Endodermal cell (in vitro differentiated cells): ENCODE measurements at regions not wholly inside any gene's neighbourhood (a gene's known extent, or its start where the extent isn't known, plus 50 kb on each side); places are given as distances from the start of the nearest gene placed in this dataset.

Source experiments
- DNase-seq: peaks from one replicate; pipeline ENCODE4 v3.0.0-alpha.2; 2017
- H3K27ac ChIP-seq: 2 replicates; pipeline ENCODE4 v1.5.1; 2013; ENCODE audit warnings: mild to moderate bottlenecking, low read depth, low read length, moderate library complexity
- H3K27me3 ChIP-seq: 2 replicates; pipeline ENCODE4 v1.6.1; 2013; ENCODE audit warnings: mild to moderate bottlenecking, low read length, moderate library complexity; ENCODE audit not compliant: insufficient read depth, control insufficient read depth, poor library complexity, severe bottlenecking
- H3K36me3 ChIP-seq: 2 replicates; pipeline ENCODE4 v1.7.0; 2013; ENCODE audit warnings: mild to moderate bottlenecking, low read length, moderate library complexity; ENCODE audit not compliant: control insufficient read depth, insufficient read depth
- H3K4me1 ChIP-seq: one replicate; pipeline ENCODE4 v1.7.0; 2013; ENCODE audit warnings: low read length; ENCODE audit not compliant: control insufficient read depth, insufficient read depth
- H3K4me3 ChIP-seq: 2 replicates; pipeline ENCODE4 v1.5.1; 2013; ENCODE audit warnings: mild to moderate bottlenecking, low read length, moderate library complexity
- H3K9ac ChIP-seq: 2 replicates; pipeline ENCODE4 v1.6.1; 2013; ENCODE audit warnings: mild to moderate bottlenecking, low read length, moderate library complexity; ENCODE audit not compliant: poor library complexity, severe bottlenecking; ENCODE audit errors: extremely low read depth
- H3K9me3 ChIP-seq: 2 replicates; pipeline ENCODE4 v1.6.1; 2013; ENCODE audit warnings: mild to moderate bottlenecking, low read length, moderate library complexity; ENCODE audit not compliant: control insufficient read depth
- H3K27ac Mint-ChIP-seq: 2 replicates; pipeline ENCODE4 v1.8.0; 2020; ENCODE audit warnings: mixed read lengths
- H3K27me3 Mint-ChIP-seq: 2 replicates; pipeline ENCODE4 v1.8.0; 2021; ENCODE audit warnings: mild to moderate bottlenecking, mixed read lengths; ENCODE audit not compliant: insufficient read depth
- H3K36me3 Mint-ChIP-seq: 2 replicates; pipeline ENCODE4 v1.8.0; 2020; ENCODE audit warnings: low read depth, mixed read lengths
- H3K4me1 Mint-ChIP-seq: 2 replicates; pipeline ENCODE4 v1.8.0; 2020; ENCODE audit warnings: mixed read lengths
- H3K4me3 Mint-ChIP-seq: 2 replicates; pipeline ENCODE4 v1.8.0; 2020; ENCODE audit warnings: mild to moderate bottlenecking, moderate library complexity, mixed read lengths
- H3K9me3 Mint-ChIP-seq: 2 replicates; pipeline ENCODE4 v1.8.0; 2020; ENCODE audit warnings: mild to moderate bottlenecking, mixed read lengths
- WGBS, 2 experiments: methylation state at CpG; one replicate each; pipeline versions ENCODE4 v1.1.5 to v1.1.7; 2013; ENCODE audit warnings: missing lambda C conversion rate in 2 of 2, mixed read lengths in 1 of 2; ENCODE audit not compliant: insufficient coverage in 1 of 2, insufficient read length in 1 of 2; 5-methylcytosine and 5-hydroxymethylcytosine counted together
- TF ChIP-seq, protein P1 (sequence below): fragments of 200-600 bp; sonication (generic); conservative IDR thresholded peaks from 2 replicates; pipeline ENCODE4 v1.5.0; 2021; ENCODE audit warnings: antibody characterized with exemption, mild to moderate bottlenecking

- DNase-seq, result no peak
- peaks cover 25% of the 10 kb centered on the region for H3K9me3 Mint-ChIP-seq
- no peak overlapping the region for H3K4me3 ChIP-seq
- H3K27me3 ChIP-seq, result no peaks in the 10 kb centered on the region
- no peaks in the 10 kb centered on the region for H3K36me3 ChIP-seq
- H3K9me3 ChIP-seq, result peaks cover 30% of the 10 kb centered on the region
- WGBS, 2 experiments, result 71 to 85% methylated on average over 3 to 9 of the region's 9 CpGs
- no peak overlapping the region for H3K4me3 Mint-ChIP-seq
- no peak overlapping the region for H3K27ac Mint-ChIP-seq
- TF ChIP-seq, protein P1, sequence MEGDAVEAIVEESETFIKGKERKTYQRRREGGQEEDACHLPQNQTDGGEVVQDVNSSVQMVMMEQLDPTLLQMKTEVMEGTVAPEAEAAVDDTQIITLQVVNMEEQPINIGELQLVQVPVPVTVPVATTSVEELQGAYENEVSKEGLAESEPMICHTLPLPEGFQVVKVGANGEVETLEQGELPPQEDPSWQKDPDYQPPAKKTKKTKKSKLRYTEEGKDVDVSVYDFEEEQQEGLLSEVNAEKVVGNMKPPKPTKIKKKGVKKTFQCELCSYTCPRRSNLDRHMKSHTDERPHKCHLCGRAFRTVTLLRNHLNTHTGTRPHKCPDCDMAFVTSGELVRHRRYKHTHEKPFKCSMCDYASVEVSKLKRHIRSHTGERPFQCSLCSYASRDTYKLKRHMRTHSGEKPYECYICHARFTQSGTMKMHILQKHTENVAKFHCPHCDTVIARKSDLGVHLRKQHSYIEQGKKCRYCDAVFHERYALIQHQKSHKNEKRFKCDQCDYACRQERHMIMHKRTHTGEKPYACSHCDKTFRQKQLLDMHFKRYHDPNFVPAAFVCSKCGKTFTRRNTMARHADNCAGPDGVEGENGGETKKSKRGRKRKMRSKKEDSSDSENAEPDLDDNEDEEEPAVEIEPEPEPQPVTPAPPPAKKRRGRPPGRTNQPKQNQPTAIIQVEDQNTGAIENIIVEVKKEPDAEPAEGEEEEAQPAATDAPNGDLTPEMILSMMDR, result no peak
- H3K4me1 ChIP-seq, result no peaks in the 10 kb centered on the region
- no peaks in the 10 kb centered on the region for H3K36me3 Mint-ChIP-seq
- no peak overlapping the region for H3K27ac ChIP-seq
- H3K27me3 Mint-ChIP-seq, result peaks cover 2% of the 10 kb centered on the region
- no peak overlapping the region for H3K9ac ChIP-seq
- H3K4me1 Mint-ChIP-seq, result peaks cover 6% of the 10 kb centered on the region
These were observed 93.2 kb upstream of the BMAL1 start for GRCh38 chr11:13184295-13184794.

DNA sequence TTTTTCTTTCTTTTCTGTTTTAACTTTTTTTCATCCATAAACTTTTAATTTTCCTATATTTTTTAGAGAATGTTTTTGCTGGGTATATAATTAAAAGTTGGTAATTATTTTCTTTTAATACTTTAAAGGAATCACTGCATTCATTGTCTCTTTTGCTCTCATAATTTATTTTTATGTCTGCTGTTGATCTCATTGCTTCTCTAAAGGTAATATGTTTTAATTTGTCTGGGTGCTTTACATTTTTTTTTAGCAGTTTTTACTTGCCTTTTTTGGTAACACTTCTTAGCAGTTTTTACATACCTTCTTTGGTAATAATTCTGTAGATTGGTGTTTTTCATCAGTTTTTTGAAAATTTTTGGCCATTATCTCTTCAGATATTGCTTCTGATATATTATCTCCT lies 89.4 kb upstream of the BMAL1 start:
- Histone ChIP-seq H3K4me3 (no peak overlapping the region), H3K27me3 (no peaks in the 10 kb centered on the region), H3K36me3 (no peaks in the 10 kb centered on the region), H3K27ac (no peak overlapping the region), H3K9me3 (peaks cover 54% of the 10 kb centered on the region), H3K9ac (no peak overlapping the region), H3K4me1 (no peaks in the 10 kb centered on the region)
- H3K4me3 Mint-ChIP-seq, result no peak overlapping the region
- peaks cover 4% of the 10 kb centered on the region for H3K4me1 Mint-ChIP-seq
- TF ChIP-seq, protein P1, result no peak
- DNase-seq, result no peak
- peaks cover 50% of the 10 kb centered on the region for H3K9me3 Mint-ChIP-seq
- no peaks in the 10 kb centered on the region for H3K27me3 Mint-ChIP-seq
- H3K36me3 Mint-ChIP-seq, result peaks cover 5% of the 10 kb centered on the region
- no peak overlapping the region for H3K27ac Mint-ChIP-seq

DNA sequence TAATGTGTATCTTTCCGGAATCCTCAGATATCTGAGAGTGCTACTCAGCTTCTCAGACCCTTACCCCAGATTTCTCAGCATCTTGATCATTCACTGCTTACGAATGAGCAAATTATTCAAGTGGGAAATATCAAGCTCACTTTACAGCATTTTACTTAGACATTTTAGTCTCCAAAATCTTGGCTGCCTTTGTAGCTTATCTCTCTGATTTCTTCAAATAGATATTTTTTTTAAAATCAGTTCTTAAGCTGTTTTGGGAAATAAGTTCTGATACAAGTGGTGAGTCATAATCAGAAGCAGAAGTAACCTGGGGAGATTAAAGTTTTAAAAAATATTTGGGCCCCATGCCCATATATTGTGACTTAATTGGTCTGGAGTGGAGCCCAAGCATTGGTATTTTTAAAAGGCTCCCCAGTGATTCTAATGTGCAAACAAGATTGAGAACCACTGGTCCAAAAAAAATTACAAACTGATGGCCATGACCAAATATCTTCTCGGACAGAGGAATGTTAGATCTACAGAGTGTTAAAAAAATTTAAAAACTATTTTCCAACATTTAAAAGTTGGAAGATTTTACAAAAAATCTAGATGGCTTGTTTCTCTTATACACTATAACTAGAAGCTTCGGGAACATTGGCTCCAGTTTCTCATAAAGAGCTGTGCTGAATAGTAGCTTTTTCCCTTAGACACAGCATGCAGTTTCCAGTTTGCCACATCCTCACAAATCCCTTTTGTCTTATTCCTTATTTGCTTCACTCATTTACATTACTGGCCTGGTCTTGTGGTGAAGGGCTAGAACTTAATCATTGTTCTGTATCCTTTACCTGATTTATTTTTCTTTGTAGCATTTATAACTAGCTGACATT lies 87.8 kb upstream of the BMAL1 start:
- Histone ChIP-seq H3K9ac (no peak overlapping the region), H3K27me3 (no peaks in the 10 kb centered on the region), H3K27ac (no peak overlapping the region), H3K4me3 (no peak overlapping the region), H3K36me3 (no peaks in the 10 kb centered on the region), H3K9me3 (peaks cover 54% of the 10 kb centered on the region), H3K4me1 (no peaks in the 10 kb centered on the region)
- Mint-ChIP-seq H3K4me3 (no peak overlapping the region), H3K27me3 (no peaks in the 10 kb centered on the region), H3K4me1 (peaks cover 2% of the 10 kb centered on the region), H3K36me3 (peaks cover 5% of the 10 kb centered on the region), H3K27ac (no peak overlapping the region), H3K9me3 (peaks cover 50% of the 10 kb centered on the region)
- DNase-seq, result no peak
- TF ChIP-seq, protein P1, result no peak
- WGBS, 2 experiments, result 81 to 88% methylated on average over 3 to 4 of the region's 4 CpGs
